ENCODE measurements at regions not wholly inside any gene's neighbourhood (a gene's known extent, or its start where the extent isn't known, plus 50 kb on each side); places are given as distances from the start of the nearest gene placed in this dataset.

GRCh38 chr2:126770466-126770865, 114.5 kb downstream of the GYPC start:
- TF ChIP-seq EZH2 (IDR thresholded peaks at IDR 0.05; ENCODE audit: low read depth, unreplicated experiment) (no peak), ETS1 (IDR thresholded peaks at IDR 0.05) (no peak)
- TF ChIP-seq, protein P1, sequence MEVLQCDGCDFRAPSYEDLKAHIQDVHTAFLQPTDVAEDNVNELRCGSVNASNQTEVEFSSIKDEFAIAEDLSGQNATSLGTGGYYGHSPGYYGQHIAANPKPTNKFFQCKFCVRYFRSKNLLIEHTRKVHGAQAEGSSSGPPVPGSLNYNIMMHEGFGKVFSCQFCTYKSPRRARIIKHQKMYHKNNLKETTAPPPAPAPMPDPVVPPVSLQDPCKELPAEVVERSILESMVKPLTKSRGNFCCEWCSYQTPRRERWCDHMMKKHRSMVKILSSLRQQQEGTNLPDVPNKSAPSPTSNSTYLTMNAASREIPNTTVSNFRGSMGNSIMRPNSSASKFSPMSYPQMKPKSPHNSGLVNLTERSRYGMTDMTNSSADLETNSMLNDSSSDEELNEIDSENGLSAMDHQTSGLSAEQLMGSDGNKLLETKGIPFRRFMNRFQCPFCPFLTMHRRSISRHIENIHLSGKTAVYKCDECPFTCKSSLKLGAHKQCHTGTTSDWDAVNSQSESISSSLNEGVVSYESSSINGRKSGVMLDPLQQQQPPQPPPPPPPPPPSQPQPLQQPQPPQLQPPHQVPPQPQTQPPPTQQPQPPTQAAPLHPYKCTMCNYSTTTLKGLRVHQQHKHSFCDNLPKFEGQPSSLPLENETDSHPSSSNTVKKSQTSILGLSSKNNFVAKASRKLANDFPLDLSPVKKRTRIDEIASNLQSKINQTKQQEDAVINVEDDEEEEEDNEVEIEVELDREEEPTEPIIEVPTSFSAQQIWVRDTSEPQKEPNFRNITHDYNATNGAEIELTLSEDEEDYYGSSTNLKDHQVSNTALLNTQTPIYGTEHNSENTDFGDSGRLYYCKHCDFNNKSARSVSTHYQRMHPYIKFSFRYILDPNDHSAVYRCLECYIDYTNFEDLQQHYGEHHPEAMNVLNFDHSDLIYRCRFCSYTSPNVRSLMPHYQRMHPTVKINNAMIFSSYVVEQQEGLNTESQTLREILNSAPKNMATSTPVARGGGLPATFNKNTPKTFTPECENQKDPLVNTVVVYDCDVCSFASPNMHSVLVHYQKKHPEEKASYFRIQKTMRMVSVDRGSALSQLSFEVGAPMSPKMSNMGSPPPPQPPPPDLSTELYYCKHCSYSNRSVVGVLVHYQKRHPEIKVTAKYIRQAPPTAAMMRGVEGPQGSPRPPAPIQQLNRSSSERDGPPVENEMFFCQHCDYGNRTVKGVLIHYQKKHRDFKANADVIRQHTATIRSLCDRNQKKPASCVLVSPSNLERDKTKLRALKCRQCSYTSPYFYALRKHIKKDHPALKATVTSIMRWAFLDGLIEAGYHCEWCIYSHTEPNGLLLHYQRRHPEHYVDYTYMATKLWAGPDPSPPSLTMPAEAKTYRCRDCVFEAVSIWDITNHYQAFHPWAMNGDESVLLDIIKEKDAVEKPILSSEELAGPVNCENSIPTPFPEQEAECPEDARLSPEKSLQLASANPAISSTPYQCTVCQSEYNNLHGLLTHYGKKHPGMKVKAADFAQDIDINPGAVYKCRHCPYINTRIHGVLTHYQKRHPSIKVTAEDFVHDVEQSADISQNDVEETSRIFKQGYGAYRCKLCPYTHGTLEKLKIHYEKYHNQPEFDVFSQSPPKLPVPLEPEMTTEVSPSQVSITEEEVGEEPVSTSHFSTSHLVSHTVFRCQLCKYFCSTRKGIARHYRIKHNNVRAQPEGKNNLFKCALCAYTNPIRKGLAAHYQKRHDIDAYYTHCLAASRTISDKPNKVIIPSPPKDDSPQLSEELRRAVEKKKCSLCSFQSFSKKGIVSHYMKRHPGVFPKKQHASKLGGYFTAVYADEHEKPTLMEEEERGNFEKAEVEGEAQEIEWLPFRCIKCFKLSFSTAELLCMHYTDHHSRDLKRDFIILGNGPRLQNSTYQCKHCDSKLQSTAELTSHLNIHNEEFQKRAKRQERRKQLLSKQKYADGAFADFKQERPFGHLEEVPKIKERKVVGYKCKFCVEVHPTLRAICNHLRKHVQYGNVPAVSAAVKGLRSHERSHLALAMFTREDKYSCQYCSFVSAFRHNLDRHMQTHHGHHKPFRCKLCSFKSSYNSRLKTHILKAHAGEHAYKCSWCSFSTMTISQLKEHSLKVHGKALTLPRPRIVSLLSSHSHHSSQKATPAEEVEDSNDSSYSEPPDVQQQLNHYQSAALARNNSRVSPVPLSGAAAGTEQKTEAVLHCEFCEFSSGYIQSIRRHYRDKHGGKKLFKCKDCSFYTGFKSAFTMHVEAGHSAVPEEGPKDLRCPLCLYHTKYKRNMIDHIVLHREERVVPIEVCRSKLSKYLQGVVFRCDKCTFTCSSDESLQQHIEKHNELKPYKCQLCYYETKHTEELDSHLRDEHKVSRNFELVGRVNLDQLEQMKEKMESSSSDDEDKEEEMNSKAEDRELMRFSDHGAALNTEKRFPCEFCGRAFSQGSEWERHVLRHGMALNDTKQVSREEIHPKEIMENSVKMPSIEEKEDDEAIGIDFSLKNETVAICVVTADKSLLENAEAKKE (CRISPR knock-in tag; IDR thresholded peaks at IDR 0.05): no peak

DNA sequence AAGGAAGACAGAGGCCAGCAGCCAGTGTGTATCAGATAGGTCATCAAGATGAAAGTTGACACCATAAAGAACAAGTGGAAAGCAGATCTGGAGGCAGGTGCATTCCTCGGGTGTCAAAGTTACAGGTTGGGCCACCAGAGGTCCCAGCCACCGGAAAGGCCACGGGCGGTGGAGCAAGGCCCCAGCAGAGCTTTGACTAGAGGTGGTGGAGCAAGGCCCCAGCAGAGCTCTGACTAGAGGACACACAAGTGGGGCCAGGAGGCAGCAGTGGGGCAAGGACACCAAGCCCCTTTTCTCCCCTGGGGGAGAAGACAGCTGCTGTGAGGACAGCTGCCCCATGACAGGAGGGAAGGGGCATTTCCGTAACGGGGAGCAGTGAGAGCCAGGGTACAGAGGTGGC, 115.1 kb downstream of the GYPC start:
- Histone ChIP-seq H3K36me3 (ENCODE audit: insufficient read depth) (no peaks in the 10 kb centered on the region), H3K4me3 (no peak overlapping the region), H3K4me1 (ENCODE audit: insufficient read depth) (no peaks in the 10 kb centered on the region), H3K27ac (ENCODE audit: low read depth) (no peak overlapping the region), H3F3A (replicated peaks; ENCODE audit: low read depth) (no peaks in the 10 kb centered on the region), H3K4me2 (no peak overlapping the region), H2AFZ (peak overlapping the region; percentile 86; the same call in 1 of the 2 replicates), H3K79me2 (replicated peaks; ENCODE audit: insufficient read depth) (no peaks in the 10 kb centered on the region), H3K27me3 (ENCODE audit: insufficient read depth) (peaks cover 5% of the 10 kb centered on the region; the same call in 1 of the 2 replicates), H3K9me2 (ENCODE audit: insufficient read depth) (0 out of 2 replicates have a peak, but pooled peaks cover 5% of the 10 kb centered on the region), H4K20me1 (replicated peaks; ENCODE audit: insufficient read depth) (no peaks in the 10 kb centered on the region)
- ATAC-seq: no peak
- H3K36me3 Mint-ChIP-seq (ENCODE audit: low read depth): no peaks in the 10 kb centered on the region; the same call in 2 of the 3 replicates
- H3K4me3 Mint-ChIP-seq: no peak overlapping the region
- TF ChIP-seq JUNB (IDR thresholded peaks at IDR 0.05; ENCODE audit: unreplicated experiment) (no peak), NANOG (IDR thresholded peaks at IDR 0.05; ENCODE audit: borderline replicate concordance) (no peak), CTCF (conservative IDR thresholded peaks at IDR 0.05; ENCODE audit: low read depth in 2 of 2) (no peak), CREB1 (CRISPR knock-in tag; IDR thresholded peaks at IDR 0.05; ENCODE audit: low read depth) (no peak), ZNF331 (CRISPR knock-in tag; IDR thresholded peaks at IDR 0.05; ENCODE audit: low read depth) (no peak)
- TF ChIP-seq, protein P2, sequence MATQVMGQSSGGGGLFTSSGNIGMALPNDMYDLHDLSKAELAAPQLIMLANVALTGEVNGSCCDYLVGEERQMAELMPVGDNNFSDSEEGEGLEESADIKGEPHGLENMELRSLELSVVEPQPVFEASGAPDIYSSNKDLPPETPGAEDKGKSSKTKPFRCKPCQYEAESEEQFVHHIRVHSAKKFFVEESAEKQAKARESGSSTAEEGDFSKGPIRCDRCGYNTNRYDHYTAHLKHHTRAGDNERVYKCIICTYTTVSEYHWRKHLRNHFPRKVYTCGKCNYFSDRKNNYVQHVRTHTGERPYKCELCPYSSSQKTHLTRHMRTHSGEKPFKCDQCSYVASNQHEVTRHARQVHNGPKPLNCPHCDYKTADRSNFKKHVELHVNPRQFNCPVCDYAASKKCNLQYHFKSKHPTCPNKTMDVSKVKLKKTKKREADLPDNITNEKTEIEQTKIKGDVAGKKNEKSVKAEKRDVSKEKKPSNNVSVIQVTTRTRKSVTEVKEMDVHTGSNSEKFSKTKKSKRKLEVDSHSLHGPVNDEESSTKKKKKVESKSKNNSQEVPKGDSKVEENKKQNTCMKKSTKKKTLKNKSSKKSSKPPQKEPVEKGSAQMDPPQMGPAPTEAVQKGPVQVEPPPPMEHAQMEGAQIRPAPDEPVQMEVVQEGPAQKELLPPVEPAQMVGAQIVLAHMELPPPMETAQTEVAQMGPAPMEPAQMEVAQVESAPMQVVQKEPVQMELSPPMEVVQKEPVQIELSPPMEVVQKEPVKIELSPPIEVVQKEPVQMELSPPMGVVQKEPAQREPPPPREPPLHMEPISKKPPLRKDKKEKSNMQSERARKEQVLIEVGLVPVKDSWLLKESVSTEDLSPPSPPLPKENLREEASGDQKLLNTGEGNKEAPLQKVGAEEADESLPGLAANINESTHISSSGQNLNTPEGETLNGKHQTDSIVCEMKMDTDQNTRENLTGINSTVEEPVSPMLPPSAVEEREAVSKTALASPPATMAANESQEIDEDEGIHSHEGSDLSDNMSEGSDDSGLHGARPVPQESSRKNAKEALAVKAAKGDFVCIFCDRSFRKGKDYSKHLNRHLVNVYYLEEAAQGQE (IDR thresholded peaks at IDR 0.05; ENCODE audit: unreplicated experiment): no peak
- no peak overlapping the region for H3K27ac Mint-ChIP-seq
- peaks cover 15% of the 10 kb centered on the region for H3K27me3 Mint-ChIP-seq (ENCODE audit: insufficient read depth, low read depth, poor library complexity)
- no peak for DNase-seq (ENCODE audit: low spot score)
- no peaks in the 10 kb centered on the region; the same call in 2 of the 3 replicates for H3K9me3 Mint-ChIP-seq
- H3K4me1 Mint-ChIP-seq: peaks cover 3% of the 10 kb centered on the region; the same call in 1 of the 3 replicates

More at GRCh38 chr2:126770466-126770865, 114.5 kb downstream of the GYPC start:
- Histone ChIP-seq H4K20me1 (replicated peaks; ENCODE audit: insufficient read depth) (no peaks in the 10 kb centered on the region), H3K79me2 (replicated peaks; ENCODE audit: insufficient read depth) (no peaks in the 10 kb centered on the region), H3K27ac (ENCODE audit: low read depth) (no peak overlapping the region), H3K36me3 (ENCODE audit: insufficient read depth) (no peaks in the 10 kb centered on the region), H3K9me2 (ENCODE audit: insufficient read depth) (0 out of 2 replicates have a peak, but pooled peaks cover 5% of the 10 kb centered on the region), H3K4me3 (no peak overlapping the region), H3K4me2 (no peak overlapping the region), H3K4me1 (ENCODE audit: insufficient read depth) (no peaks in the 10 kb centered on the region), H3F3A (replicated peaks; ENCODE audit: low read depth) (no peaks in the 10 kb centered on the region), H3K27me3 (ENCODE audit: insufficient read depth) (no peaks in the 10 kb centered on the region), H2AFZ (no peak overlapping the region)
- ATAC-seq: no peak
- DNase-seq (ENCODE audit: low spot score): no peak
- H3K27me3 Mint-ChIP-seq (ENCODE audit: insufficient read depth, low read depth, poor library complexity): peaks cover 9% of the 10 kb centered on the region
- no peaks in the 10 kb centered on the region; the same call in 2 of the 3 replicates for H3K36me3 Mint-ChIP-seq (ENCODE audit: low read depth)
- no peaks in the 10 kb centered on the region for H3K4me1 Mint-ChIP-seq
- H3K27ac Mint-ChIP-seq: no peak overlapping the region
- H3K9me3 Mint-ChIP-seq: no peaks in the 10 kb centered on the region
- H3K4me3 Mint-ChIP-seq: no peak overlapping the region
